IPS-18a (cell line): ENCODE measurements at regions not wholly inside any gene's neighbourhood (a gene's known extent, or its start where the extent isn't known, plus 50 kb on each side); places are given as distances from the start of the nearest gene placed in this dataset.
A peak's percentile ranks its signal among the peaks of the same experiment; 100 is the strongest.

Experiments used
- H3K27ac ChIP-seq: one replicate; pipeline ENCODE4 v1.5.1; 2013; ENCODE audit warnings: low read length
- H3K27me3 ChIP-seq: one replicate; pipeline ENCODE4 v1.6.1; 2013; ENCODE audit warnings: mild to moderate bottlenecking, low read length; ENCODE audit not compliant: control insufficient read depth, insufficient read depth
- H3K36me3 ChIP-seq: one replicate; pipeline ENCODE4 v1.6.1; 2013; ENCODE audit warnings: low read depth, low read length; ENCODE audit not compliant: control insufficient read depth
- H3K4me1 ChIP-seq: one replicate; pipeline ENCODE4 v1.6.1; 2013; ENCODE audit warnings: low read depth, low read length; ENCODE audit not compliant: control insufficient read depth
- H3K4me3 ChIP-seq: one replicate; pipeline ENCODE4 v1.5.1; 2013; ENCODE audit warnings: low read length
- H3K9ac ChIP-seq: one replicate; pipeline ENCODE4 v1.6.1; 2013; ENCODE audit warnings: mild to moderate bottlenecking, low read length, moderate library complexity
- H3K9me3 ChIP-seq: one replicate; pipeline ENCODE4 v1.6.1; 2013; ENCODE audit warnings: low read depth, low read length; ENCODE audit not compliant: control insufficient read depth

- Histone ChIP-seq H3K27me3 (peaks cover 33% of the 10 kb centered on the region), H3K9me3 (peaks cover 7% of the 10 kb centered on the region), H3K36me3 (no peaks in the 10 kb centered on the region), H3K4me3 (peak overlapping the region; percentile 66), H3K27ac (no peak overlapping the region), H3K9ac (peak overlapping the region; percentile 22), H3K4me1 (no peaks in the 10 kb centered on the region)
These were observed 1301.5 kb upstream of the SORCS1 start for GRCh38 chr10:108465871-108466641.

DNA sequence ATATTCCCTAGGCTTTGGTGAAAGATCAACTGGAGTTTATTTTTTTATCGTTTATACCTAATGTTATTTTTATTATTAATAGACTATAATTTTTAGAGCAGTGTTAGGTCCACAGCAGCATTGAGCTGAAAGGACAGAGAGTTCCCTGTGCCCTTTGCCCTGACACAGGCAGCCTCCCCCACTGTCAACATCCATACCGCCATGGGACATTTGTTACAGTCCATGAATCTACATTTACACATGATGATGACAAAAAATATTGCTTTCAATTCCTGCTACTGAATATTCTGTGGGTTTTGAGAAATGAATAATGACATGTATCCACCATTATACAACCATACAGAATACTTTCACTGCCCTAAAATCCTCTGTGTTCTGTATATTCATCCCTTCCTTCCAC, 1297.5 kb upstream of the SORCS1 start:
- no peaks in the 10 kb centered on the region for H3K36me3 ChIP-seq
- H3K4me3 ChIP-seq: no peak overlapping the region
- no peak overlapping the region for H3K27ac ChIP-seq
- no peak overlapping the region for H3K9ac ChIP-seq
- H3K9me3 ChIP-seq: no peaks in the 10 kb centered on the region
- peaks cover 24% of the 10 kb centered on the region for H3K27me3 ChIP-seq
- H3K4me1 ChIP-seq: no peaks in the 10 kb centered on the region

- Histone ChIP-seq H3K4me3 (no peak overlapping the region), H3K9me3 (no peaks in the 10 kb centered on the region), H3K4me1 (no peaks in the 10 kb centered on the region), H3K36me3 (no peaks in the 10 kb centered on the region), H3K27ac (no peak overlapping the region), H3K27me3 (no peaks in the 10 kb centered on the region), H3K9ac (no peak overlapping the region)
These were observed 1290.3 kb upstream of the SORCS1 start for GRCh38 chr10:108454793-108455192.

GRCh38 chr10:108454224-108454623, 1289.7 kb upstream of the SORCS1 start:
- Histone ChIP-seq H3K4me1 (no peaks in the 10 kb centered on the region), H3K27me3 (no peaks in the 10 kb centered on the region), H3K9me3 (no peaks in the 10 kb centered on the region), H3K9ac (no peak overlapping the region), H3K27ac (no peak overlapping the region), H3K36me3 (no peaks in the 10 kb centered on the region), H3K4me3 (no peak overlapping the region)

- H3K27ac ChIP-seq: no peak overlapping the region
These were observed 1288.7 kb upstream of the SORCS1 start for GRCh38 chr10:108453166-108453565.

GRCh38 chr10:108452533-108452932, 1288.0 kb upstream of the SORCS1 start:
- Histone ChIP-seq H3K36me3 (no peaks in the 10 kb centered on the region), H3K4me1 (no peaks in the 10 kb centered on the region), H3K4me3 (no peak overlapping the region), H3K9me3 (no peaks in the 10 kb centered on the region), H3K9ac (no peak overlapping the region), H3K27me3 (no peaks in the 10 kb centered on the region), H3K27ac (no peak overlapping the region)

More at GRCh38 chr10:108453166-108453565, 1288.7 kb upstream of the SORCS1 start:
- Histone ChIP-seq H3K36me3 (no peaks in the 10 kb centered on the region), H3K27me3 (no peaks in the 10 kb centered on the region), H3K9me3 (no peaks in the 10 kb centered on the region), H3K9ac (no peak overlapping the region), H3K4me3 (no peak overlapping the region), H3K4me1 (no peaks in the 10 kb centered on the region)

DNA sequence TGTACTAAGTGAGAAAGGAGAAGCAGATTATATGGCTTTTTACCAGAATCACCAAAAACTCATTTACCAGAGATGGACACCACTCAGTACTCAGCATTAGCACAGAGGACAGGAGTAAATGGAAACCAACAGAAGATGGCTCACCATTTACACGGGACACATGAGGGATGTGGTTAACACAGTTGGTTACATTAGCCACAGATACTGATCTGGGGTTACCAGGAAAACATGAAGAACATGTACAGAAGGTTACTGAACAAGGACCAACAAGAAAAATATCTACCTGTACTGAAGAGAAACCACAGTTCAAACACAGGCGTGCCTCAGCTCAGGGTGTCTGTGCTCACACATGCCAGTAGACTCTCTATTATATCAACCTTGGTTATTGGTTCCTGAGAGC, 1285.8 kb upstream of the SORCS1 start:
- H3K36me3 ChIP-seq: no peaks in the 10 kb centered on the region
- H3K9me3 ChIP-seq: no peaks in the 10 kb centered on the region
- H3K9ac ChIP-seq: no peak overlapping the region
- no peak overlapping the region for H3K4me3 ChIP-seq
- H3K27ac ChIP-seq: no peak overlapping the region
- no peaks in the 10 kb centered on the region for H3K27me3 ChIP-seq
- no peaks in the 10 kb centered on the region for H3K4me1 ChIP-seq

GRCh38 chr10:108445746-108446145, 1281.2 kb upstream of the SORCS1 start:
- Histone ChIP-seq H3K27ac (no peak overlapping the region), H3K4me1 (no peaks in the 10 kb centered on the region), H3K27me3 (no peaks in the 10 kb centered on the region), H3K4me3 (no peak overlapping the region), H3K9ac (no peak overlapping the region), H3K36me3 (no peaks in the 10 kb centered on the region), H3K9me3 (no peaks in the 10 kb centered on the region)

- no peaks in the 10 kb centered on the region for H3K4me1 ChIP-seq
- H3K36me3 ChIP-seq: no peaks in the 10 kb centered on the region
- no peaks in the 10 kb centered on the region for H3K9me3 ChIP-seq
- no peak overlapping the region for H3K9ac ChIP-seq
- no peak overlapping the region for H3K4me3 ChIP-seq
- H3K27ac ChIP-seq: no peak overlapping the region
- H3K27me3 ChIP-seq: no peaks in the 10 kb centered on the region
These were observed 1279.1 kb upstream of the SORCS1 start for GRCh38 chr10:108443636-108444035.

GRCh38 chr10:108439397-108439796, 1274.9 kb upstream of the SORCS1 start:
- Histone ChIP-seq H3K4me3 (no peak overlapping the region), H3K27ac (no peak overlapping the region), H3K9me3 (no peaks in the 10 kb centered on the region), H3K27me3 (no peaks in the 10 kb centered on the region), H3K4me1 (no peaks in the 10 kb centered on the region), H3K36me3 (no peaks in the 10 kb centered on the region), H3K9ac (no peak overlapping the region)

- Histone ChIP-seq H3K9ac (no peak overlapping the region), H3K36me3 (no peaks in the 10 kb centered on the region), H3K4me1 (no peaks in the 10 kb centered on the region), H3K27me3 (no peaks in the 10 kb centered on the region), H3K4me3 (no peak overlapping the region), H3K27ac (no peak overlapping the region), H3K9me3 (no peaks in the 10 kb centered on the region)
These were observed 1271.6 kb upstream of the SORCS1 start for GRCh38 chr10:108436096-108436495.

GRCh38 chr10:108434559-108435252, 1270.2 kb upstream of the SORCS1 start:
- Histone ChIP-seq H3K36me3 (no peaks in the 10 kb centered on the region), H3K9me3 (no peaks in the 10 kb centered on the region), H3K9ac (no peak overlapping the region), H3K4me3 (no peak overlapping the region), H3K27me3 (no peaks in the 10 kb centered on the region), H3K4me1 (no peaks in the 10 kb centered on the region), H3K27ac (no peak overlapping the region)
